ENCODE measurements at regions not wholly inside any gene's neighbourhood (a gene's known extent, or its start where the extent isn't known, plus 50 kb on each side); places are given as distances from the start of the nearest gene placed in this dataset.
"Not testable (repeated sequence)": the region's sequence is repeated elsewhere in the genome, so short reads cannot be mapped to it uniquely, and the experiment has no call there.

DNA sequence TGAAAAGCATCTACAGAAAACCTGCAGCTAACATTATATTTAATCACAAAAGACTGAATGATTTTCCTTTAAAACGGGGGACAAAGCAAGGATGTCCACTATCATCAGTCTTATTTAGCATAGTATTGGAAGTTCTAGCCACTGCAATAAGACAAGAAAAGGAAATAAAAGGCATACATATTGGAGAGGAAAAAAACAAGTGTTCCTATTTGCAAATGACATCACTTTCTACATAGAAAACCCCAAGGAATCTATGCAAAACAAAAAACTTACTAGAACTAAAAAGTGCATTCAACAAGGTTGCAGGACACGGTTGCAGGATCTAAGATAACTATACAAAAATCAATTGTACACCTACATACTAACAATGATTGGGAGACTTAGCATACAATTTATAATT lies 101.6 kb upstream of the MEF2A start:
- no peak for DNase-seq

DNA sequence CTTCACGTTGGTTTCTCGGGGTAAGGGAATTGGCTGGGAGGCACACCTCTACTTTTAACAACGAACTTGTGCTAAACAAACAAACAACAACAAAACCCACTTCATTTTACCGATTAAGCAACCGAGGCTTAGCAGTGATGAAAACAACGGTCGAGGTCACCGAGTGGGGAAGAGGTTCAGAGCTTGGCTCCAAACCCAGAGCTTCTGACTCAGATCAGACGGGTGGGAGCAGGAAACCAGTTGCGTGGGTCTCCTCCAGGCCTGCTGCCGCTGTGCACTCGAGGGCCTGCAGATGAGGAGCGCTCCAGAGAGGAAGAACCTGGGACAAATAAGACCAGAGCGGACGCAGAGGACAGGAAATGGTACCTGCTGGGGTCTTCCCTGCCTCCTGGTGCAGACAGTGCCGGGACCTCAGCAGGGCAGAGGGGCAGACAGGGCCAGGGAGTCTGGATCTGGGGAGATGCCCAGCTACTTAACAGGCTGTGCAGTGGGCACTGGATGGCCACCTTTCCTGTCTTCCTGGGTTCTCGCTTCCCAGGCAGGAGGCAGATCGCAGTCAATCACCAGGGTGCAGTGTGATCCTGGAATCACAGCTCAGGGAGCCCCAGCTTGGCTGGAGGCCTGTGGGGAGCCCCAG lies 99.0 kb upstream of the MEF2A start:
- DNase-seq, result no peak

DNA sequence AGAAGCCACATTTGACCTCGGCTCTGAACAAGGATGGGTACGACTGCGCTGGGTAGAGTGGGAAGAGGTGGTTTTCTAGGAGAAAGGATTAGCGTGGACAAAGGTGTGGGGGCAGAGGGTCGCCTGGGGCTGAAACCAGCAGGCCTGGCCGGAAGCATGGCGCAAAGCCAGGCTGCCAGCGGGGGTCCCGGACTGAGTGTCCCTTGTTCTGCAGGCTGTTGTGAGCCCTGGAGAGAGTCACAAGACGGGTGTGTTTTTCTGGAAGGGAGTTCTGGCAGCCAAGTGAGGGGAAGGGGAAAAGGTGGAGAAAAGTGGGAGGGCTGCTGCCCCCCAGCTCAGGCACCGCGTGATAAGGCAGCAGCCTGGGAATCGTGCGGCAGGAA lies 98.5 kb upstream of the MEF2A start:
- DNase-seq, result no peak

DNA sequence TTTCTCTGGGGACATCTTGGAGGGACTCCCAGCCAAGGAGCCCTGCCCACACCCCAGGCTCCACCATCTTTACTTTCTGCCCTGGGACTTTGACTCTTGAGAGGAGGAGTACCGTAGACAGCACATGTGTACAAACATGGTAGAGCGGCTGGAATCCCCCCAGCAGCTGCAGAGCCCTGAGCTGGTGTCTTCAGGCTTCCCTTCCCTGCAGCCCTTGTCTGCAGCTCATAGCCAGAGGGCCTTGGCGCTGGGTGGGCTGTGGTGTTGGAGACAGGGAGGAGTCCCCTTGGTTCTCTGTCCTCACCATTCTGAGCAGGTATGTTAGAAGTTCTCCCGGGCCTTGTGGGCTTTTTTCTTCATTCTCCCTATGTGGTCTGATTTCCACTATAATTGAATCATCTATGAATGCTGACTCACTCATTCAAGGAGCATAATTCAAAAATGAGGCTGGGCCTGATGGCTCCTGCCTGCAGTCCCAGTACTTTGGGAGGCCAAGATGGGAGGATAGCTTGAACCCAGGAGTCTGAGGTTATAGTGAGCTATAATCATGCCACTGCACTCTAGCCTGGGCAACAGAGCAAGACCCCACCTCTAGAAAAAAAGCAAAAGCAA lies 97.8 kb upstream of the MEF2A start:
- no peak for DNase-seq

DNA sequence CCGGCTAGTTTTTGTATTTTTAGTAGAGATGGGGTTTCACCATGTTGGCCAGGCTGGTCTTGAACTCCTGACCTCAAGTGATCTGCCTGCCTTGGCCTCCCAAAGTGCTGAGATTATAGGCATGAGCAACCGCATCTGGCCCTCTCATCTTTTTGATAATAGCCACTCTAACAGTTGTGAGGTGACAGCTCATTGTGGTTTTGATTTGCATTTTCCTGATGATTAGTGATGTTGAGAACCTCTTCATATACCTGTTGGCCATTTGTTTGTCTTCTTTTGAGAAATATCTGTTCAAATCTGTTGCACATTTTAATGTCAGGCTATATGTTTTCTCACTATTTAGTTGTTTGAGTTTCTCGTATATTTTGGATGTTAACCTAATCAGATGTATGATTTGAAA lies 95.6 kb upstream of the MEF2A start:
- not testable (repeated sequence) for DNase-seq

DNA sequence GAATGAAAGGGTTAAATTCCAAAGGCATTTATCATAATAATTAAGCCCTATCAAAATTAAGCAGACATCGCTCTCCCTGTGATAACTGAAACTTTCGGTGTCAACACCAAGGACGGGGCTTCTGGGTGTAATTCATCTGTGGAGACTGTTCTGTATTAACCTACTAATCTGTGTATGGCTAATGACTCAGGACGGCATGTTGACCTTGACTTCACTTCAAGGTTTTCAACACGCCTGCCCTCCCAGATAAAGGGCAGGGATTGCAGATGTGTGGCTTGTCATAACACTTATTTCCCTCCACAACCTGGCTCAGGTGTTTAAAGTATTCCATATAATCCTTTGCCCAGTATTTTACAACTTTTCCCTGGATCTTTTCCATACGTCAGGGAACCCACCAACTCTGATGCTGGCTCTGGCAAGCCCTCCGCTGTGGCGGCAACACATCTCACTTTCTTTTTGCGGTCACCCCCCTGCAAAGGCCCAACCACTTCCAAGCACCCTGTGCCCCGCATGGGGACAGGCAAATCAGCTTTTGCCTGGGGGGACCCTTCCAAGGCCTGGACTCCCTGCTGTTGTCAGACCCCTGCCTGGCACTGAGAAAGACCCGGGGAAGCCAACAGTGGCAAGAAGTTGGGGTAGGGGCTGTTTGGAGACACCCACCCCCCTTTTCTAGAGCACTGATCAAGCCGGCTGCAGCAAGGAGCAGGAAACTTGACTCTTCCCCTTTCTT lies 93.2 kb upstream of the MEF2A start:
- peak; percentile 11 for DNase-seq

DNA sequence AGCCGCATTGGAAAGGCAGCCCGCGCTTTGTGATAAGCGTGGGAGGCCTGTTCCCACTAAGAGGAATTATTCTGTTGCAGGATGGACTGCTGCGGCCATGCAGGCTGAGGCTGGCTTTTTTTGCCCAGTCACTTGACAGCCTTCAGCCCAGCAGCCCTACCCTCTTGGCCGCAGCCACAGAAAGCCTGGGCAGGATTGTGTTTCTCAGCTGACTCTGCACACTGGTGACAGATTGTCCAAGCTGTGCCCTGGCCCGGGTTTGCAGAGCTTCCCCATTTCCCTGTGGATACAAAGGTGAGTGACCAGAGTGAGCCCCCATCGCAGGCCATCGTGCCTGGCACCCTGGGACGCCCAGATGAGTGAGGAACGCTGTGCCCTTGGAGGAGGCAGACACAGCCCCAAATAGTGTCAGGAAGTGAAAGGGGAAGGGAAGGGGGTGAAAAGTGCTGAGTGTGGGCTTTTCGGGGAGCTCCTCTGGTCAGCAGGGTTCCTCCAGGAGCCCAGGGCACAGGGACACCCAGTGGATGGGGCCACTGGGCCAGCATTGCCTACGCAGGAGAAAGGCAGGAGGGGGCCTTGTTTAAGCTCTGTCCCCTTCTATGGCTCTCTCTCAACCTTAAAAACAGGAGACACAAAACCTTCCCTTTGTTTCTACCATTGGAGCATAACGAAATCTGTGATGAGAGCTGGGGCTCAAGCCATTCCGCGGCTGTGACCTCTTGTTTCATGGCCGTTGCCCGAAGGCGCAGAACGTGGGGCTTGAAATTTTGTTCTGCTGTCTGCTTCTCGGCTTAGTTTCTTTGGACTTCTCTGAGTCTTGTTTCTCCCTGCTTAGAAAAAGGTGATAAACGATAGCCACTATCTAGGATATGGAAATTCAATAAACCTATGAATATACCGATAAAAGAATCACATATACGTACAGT lies 91.5 kb upstream of the MEF2A start:
- DNase-seq, result no peak

DNA sequence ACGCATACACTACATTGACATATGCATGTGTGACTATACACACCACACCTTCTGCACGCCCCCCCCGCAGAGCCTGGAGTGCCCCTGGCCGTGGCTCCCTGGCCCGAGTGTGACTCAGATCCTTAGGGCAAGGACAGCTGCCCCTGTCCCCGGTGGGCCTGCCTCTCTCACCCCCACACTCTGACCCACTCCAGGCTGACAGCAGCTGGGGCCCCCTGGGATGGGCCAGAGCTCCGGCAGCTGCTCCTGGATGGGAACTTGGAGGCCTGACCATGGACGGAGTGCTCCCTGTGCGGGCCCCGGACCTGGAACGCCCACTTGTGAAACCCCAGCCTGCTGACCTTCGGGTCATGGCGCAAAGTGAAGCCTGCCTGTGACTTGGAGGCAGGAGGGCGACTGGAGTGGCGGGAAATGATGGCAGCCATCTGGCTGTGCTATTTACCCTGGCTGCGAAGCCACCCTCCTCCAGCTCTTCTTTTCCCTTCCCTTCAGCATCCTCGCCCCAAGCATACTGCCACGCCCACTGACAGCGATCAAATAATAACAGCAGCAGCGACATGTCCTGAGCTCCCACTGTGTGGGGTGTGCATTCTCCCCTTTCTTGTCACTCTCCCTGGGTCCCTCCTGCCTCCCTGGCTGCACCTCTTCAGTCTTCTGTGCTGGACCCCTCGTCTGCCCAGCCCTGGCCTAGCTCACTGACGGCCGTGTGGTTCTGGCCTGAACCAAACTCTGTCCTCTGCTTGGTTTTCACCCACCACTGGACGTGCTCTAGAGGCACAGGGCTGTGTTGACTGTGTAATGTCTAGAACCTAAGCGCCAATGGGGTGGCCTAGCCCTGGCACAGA lies 90.7 kb upstream of the MEF2A start:
- DNase-seq, result no peak

DNA sequence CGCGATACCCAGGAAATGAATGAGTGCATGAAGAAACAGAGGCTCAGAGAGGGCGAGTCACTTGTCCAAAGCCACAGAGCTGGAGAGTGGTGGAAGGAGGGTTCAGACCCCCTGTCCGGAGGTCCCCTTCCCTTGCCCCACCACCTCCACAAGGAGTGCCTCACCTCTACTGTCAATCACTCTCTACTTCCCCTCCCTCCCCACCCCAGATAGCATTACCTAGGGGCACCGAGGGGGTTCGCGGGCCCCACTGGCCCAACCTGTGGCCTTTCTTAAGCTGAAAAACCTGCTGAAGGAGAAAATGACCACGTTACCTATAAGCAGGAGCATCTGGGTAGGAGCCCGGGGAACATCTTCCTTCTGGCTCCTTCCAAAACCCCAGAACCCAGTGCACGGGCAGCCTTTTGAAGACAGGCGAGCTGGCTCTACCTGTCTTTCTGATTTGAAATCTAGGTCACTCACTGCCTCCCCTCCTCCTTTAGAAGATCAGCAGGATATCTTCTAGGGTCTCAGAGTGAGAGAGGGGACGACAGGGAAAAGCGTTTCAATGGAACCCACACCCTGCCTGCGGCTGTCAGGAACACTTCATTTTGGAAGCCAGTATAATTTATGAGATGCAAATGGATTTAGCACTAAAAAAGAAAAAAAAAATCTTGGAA lies 89.9 kb upstream of the MEF2A start:
- no peak for DNase-seq

DNA sequence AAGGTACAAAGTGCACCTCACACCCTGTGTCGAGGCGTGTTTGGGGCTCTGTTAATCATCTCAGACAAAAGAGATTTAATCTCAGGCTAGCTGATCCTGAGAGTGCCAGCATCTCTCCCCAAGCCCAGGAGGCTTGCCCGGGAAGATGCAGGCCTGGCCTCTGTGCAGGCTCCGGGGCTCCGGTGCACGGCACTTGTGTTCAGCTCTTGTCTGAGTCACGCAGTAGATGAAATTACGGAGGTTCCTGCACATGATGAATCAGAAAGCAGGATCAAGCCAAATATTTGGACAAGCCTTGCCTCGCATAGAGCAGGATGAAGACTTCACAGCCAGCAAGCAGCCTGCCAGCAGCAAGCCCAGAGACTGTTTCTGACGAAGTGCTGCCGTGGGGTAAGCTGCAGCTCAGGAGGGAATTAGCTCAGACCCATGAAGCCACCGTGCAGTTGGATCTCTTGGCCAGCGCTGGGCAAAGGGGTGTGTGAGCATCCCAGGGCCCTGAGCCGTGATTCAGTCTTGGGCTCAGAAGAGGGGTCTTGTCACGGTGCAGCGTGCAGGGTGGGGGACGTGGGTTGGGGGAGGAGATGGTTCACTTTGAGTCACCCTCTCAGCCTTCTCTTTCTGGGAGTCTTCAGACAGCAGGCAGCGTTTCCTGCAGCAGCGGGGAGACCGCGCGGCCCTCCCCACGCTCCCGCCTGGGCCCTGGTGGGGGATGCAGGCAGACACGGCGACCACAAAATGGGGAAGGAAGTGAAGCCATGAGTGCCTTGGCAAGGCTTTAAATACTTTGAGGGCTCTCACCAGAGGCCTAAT lies 89.2 kb upstream of the MEF2A start:
- no peak for DNase-seq

DNA sequence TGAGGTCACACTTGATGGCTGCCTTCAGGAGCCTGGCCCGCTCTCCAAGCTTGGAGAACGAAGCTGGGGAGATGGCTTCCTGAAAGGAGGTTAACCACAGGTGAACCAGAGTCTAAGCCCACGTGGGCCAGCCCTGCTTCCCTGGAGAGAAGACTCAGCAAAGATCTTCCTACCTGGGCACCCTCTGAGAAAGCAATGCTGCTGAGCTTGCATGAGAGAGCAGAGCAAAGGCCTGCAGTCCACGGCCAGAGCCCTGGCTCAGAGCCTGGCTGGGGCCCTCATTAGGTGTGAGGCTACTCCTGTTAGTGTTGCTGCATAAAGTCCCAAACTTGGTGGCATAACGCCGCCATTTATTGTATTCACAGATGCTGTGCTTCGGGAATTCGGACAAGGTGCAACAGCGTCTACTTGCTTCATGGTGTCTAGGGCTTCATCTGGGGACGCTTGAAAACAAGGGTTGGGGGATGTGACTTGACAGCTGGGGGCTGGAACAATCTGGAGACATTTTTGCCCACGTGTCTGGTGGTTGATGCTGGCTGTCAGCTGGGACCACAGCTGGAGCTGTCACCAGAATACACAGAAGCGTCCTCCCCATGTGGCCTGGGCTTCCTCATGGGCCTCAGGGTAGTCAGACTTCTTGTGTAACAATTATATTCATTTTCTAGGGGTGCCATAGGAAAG lies 87.9 kb upstream of the MEF2A start:
- DNase-seq, result no peak

DNA sequence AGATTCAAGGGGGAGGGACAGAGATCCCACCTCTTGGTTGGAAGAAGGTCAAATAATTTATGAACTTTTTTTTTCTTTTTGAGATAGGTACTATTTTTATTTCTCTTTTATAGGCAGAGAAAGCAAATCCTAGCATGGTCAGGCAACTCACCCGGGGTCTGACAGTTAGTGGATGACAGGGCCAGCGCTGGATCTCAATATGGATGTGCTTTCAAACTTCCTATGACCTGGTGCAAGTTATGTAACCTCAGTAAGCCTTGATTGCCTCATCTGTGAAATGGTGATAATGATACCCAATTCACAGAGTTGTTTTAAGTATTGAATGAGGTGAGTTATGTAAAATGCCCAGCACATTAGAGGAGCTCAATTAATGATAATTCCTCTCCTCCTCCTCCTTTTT lies 86.8 kb upstream of the MEF2A start:
- DNase-seq, result no peak

DNA sequence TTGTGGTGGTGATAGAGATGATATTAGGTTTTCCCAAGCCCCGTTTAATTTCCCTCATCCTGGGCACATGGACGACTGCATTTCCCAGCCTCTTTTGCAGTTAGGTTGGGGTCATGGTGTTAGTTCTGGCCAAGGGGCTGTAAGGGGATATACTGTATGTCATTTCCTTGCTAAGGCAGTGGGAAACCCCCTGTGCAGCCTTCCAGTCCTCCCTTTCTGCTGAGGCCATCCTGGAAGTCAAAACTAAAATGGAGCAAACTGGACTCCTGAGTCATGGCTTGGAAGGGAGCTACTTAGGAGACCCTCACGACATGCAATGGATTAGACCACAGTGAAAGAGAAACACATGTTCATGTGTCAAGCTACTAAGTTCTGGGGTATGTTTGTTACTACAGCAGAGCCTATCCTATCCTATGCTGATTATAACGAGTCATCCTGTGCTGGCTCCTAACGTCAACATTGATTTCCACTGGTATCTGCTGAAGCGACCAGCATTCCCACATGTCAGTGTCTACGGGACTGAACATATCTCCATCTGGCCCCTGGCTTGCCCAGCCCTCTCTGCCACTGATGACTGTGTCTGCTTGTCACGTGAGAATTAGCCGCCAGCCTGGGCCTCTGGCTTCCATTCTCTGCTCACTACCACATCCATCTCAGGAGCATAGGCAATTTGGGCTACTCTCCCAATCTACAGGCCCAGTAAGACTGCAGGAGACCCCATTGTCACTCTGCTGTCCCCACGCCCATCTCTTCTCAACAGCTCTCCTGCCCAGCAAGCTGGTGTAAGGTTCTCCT lies 85.6 kb upstream of the MEF2A start:
- no peak for DNase-seq

DNA sequence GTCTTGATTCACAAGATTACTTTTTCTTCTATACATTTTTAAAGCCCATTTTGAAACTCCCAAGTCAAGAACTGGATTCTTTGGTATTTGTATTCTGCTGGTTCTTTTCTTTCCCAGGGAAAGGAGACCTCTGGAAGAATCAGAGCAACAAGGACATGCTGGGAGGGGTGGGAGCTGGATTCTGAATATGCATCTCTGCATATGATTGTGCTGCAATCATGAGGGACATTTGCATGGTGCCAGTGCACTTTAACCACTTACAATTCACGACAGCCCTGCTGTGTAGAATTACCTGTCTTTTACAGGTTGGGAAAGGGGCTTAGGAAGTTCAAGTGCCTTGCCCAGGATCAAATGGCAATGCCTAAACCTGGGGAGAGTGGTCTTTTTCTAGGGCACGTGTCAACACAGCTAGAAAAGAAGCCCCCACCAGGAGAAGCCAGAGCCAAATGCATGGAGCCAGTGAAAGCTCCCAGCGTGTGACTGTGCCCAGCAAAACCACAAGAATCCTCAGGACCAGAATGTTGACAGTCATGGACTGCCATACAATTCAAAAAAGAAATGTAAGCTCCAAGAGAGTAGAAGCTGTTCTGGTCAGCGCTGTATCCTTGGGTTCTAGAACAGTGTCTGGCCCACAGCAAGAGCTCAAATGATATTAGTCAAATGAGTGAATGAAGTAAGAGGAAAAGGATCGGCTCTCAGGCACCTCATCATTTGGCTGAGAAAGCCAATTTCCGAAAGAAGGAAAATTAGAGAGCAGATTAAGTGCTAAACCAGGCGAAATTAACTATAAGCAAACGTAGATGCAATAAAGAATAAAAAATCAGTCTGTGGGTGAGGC lies 84.5 kb upstream of the MEF2A start:
- no peak for DNase-seq

DNA sequence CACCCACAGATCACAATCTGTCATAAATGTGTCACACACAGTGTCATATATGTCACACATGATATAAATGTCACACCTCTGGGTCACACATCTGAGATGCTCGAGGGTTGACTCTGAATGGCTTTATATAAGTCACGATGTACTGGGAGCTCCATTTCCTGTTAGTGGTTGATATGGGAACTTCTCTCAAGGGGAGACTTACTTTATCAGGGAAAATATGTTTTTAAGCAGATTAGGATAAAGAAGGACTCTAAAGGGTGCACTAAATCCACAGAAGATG lies 83.9 kb upstream of the MEF2A start:
- no peak for DNase-seq

DNA sequence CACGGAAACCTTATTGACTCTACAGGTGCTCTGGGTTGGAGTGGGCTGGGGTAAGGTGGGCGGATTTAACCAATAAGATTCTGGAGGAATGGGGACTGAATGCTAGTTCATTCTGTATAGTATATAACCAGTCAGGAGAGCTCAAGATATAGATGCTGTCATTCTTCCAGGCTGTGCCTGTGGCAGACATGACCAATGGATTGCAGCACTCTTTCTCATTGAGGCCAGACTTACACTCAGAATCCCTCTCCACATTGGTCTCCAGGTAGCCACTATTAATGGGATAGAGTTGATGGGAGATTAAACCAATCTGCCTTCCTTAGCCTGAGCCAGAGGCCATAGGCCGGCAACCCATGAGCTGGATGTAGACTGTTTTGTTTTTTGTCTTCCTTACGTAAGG lies 82.8 kb upstream of the MEF2A start:
- no peak for DNase-seq

DNA sequence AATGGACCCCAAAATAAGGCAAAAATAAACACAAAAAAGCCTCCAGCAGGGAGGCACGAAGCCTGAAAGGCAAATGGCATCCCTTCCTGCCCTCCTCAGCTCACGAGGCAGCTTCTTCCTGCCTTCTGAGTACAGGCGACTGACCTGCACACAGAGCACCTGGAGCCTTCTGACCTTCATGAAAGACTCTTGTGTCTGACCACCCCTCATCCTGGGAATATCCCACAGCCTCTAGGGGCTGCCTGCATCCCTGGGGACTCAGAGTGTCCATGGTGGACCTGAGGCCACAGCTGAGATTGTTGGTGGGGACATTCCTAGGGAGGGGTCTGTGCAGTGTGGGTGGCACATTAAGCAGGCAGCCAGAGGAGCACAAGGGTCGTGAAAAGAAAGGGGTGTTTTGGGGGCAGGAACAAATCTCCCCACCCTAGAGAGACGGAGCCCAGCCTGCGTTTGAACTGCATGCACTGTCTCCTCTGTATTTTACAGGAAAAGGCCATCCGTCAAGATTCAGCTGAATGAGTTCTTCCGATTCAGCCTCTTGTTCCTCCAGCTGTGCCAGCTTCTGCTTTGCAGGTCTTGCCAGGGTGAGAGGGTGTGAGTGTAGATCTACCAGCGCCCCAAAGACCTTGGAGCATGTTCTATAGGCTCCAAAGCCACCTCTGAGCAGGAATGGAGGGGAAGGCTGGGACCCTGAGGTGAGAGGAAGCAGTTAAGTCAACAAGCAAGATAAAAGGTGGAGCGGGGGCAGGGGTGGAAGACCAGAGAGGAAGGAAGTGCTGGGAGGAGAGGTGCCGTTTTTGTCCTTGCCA lies 80.4 kb upstream of the MEF2A start:
- no peak for DNase-seq

DNA sequence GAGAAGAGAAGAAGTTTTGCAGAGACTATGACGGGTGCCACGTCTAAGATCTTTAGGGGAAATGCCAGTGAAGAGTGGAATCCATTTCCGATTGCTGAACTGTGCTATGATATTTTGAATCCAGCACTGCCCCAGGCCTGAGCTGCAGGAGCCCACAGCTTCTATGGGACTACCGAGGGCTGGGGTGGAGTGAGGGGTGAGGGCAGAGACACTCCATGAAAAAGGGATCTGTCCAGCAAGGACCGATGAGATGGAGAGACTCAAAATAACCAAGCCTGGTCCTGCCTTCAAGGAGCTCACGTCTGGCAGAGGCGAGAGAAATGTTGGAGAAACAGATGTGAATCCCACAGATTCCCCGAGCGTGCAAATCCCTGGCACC lies 79.8 kb upstream of the MEF2A start:
- no peak for DNase-seq

All from hematopoietic multipotent progenitor cell treated with erythropoietin and hydrocortisone succinate and interleukin-3 and kit ligand, for 8 days (in vitro differentiated cells).